ENCODE measurements at regions not wholly inside any gene's neighbourhood (a gene's known extent, or its start where the extent isn't known, plus 50 kb on each side); places are given as distances from the start of the nearest gene placed in this dataset.

GRCh38 chr6:168374051-168374502 is 54.5 kb upstream of the DACT2 start:
- no peak overlapping the region for H3K4me3 Mint-ChIP-seq
- H3K27me3 Mint-ChIP-seq (ENCODE audit: low read depth): peaks cover 4% of the 10 kb centered on the region
- ATAC-seq: no peak
- ChIA-PET POLR2A (no interaction called here), CTCF (no interaction called here)
- TF ChIP-seq TEAD1 (CRISPR knock-in tag; IDR thresholded peaks at IDR 0.05): no peak
- TF ChIP-seq USF1 (CRISPR knock-in tag; IDR thresholded peaks at IDR 0.05): no peak
- no peak for TF ChIP-seq GABPB1 (CRISPR knock-in tag; IDR thresholded peaks at IDR 0.05)
- no peak for TF ChIP-seq ZNF263 (CRISPR knock-in tag; IDR thresholded peaks at IDR 0.05; ENCODE audit: low read depth)
- no peak for TF ChIP-seq FOXJ3 (CRISPR knock-in tag; IDR thresholded peaks at IDR 0.05; ENCODE audit: borderline replicate concordance)
- TF ChIP-seq, protein P1, sequence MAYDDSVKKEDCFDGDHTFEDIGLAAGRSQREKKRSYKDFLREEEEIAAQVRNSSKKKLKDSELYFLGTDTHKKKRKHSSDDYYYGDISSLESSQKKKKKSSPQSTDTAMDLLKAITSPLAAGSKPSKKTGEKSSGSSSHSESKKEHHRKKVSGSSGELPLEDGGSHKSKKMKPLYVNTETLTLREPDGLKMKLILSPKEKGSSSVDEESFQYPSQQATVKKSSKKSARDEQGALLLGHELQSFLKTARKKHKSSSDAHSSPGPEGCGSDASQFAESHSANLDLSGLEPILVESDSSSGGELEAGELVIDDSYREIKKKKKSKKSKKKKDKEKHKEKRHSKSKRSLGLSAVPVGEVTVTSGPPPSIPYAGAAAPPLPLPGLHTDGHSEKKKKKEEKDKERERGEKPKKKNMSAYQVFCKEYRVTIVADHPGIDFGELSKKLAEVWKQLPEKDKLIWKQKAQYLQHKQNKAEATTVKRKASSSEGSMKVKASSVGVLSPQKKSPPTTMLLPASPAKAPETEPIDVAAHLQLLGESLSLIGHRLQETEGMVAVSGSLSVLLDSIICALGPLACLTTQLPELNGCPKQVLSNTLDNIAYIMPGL (CRISPR knock-in tag; IDR thresholded peaks at IDR 0.05): no peak
- no peak for TF ChIP-seq NFYB (CRISPR knock-in tag; conservative IDR thresholded peaks at IDR 0.05; ENCODE audit: low read depth)
- no peak for TF ChIP-seq NFE2L1 (CRISPR knock-in tag; IDR thresholded peaks at IDR 0.05)
- no peak for TF ChIP-seq PRRX2 (CRISPR knock-in tag; IDR thresholded peaks at IDR 0.05)
- TF ChIP-seq, protein P2, sequence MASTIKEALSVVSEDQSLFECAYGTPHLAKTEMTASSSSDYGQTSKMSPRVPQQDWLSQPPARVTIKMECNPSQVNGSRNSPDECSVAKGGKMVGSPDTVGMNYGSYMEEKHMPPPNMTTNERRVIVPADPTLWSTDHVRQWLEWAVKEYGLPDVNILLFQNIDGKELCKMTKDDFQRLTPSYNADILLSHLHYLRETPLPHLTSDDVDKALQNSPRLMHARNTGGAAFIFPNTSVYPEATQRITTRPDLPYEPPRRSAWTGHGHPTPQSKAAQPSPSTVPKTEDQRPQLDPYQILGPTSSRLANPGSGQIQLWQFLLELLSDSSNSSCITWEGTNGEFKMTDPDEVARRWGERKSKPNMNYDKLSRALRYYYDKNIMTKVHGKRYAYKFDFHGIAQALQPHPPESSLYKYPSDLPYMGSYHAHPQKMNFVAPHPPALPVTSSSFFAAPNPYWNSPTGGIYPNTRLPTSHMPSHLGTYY (CRISPR knock-in tag; IDR thresholded peaks at IDR 0.05): no peak
- TF ChIP-seq SP1 (CRISPR knock-in tag; conservative IDR thresholded peaks at IDR 0.05): no peak
- TF ChIP-seq, protein P3, sequence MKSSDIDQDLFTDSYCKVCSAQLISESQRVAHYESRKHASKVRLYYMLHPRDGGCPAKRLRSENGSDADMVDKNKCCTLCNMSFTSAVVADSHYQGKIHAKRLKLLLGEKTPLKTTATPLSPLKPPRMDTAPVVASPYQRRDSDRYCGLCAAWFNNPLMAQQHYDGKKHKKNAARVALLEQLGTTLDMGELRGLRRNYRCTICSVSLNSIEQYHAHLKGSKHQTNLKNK (CRISPR knock-in tag; IDR thresholded peaks at IDR 0.05): no peak
- TF ChIP-seq NR2C2 (CRISPR knock-in tag; IDR thresholded peaks at IDR 0.05): no peak
- TF ChIP-seq JUN (CRISPR knock-in tag; IDR thresholded peaks at IDR 0.05): no peak
- TF ChIP-seq ZNF121 (CRISPR knock-in tag; IDR thresholded peaks at IDR 0.05): no peak
- TF ChIP-seq FOXK1 (CRISPR knock-in tag; IDR thresholded peaks at IDR 0.05): no peak
- no peak for TF ChIP-seq TP53 (CRISPR knock-in tag; IDR thresholded peaks at IDR 0.05)
- TF ChIP-seq SMAD4 (CRISPR knock-in tag; IDR thresholded peaks at IDR 0.05): no peak
- TF ChIP-seq, protein P4, sequence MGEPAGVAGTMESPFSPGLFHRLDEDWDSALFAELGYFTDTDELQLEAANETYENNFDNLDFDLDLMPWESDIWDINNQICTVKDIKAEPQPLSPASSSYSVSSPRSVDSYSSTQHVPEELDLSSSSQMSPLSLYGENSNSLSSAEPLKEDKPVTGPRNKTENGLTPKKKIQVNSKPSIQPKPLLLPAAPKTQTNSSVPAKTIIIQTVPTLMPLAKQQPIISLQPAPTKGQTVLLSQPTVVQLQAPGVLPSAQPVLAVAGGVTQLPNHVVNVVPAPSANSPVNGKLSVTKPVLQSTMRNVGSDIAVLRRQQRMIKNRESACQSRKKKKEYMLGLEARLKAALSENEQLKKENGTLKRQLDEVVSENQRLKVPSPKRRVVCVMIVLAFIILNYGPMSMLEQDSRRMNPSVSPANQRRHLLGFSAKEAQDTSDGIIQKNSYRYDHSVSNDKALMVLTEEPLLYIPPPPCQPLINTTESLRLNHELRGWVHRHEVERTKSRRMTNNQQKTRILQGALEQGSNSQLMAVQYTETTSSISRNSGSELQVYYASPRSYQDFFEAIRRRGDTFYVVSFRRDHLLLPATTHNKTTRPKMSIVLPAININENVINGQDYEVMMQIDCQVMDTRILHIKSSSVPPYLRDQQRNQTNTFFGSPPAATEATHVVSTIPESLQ (CRISPR knock-in tag; IDR thresholded peaks at IDR 0.05): no peak
- peaks cover 11% of the 10 kb centered on the region for H3K4me1 Mint-ChIP-seq
- H3K27ac Mint-ChIP-seq: no peak overlapping the region
- H3K9me3 Mint-ChIP-seq: peaks cover 5% of the 10 kb centered on the region
- DNase-seq (ENCODE audit: low spot score): no peak
- H3K36me3 Mint-ChIP-seq: peaks cover 6% of the 10 kb centered on the region; the same call in 1 of the 2 replicates

DNA sequence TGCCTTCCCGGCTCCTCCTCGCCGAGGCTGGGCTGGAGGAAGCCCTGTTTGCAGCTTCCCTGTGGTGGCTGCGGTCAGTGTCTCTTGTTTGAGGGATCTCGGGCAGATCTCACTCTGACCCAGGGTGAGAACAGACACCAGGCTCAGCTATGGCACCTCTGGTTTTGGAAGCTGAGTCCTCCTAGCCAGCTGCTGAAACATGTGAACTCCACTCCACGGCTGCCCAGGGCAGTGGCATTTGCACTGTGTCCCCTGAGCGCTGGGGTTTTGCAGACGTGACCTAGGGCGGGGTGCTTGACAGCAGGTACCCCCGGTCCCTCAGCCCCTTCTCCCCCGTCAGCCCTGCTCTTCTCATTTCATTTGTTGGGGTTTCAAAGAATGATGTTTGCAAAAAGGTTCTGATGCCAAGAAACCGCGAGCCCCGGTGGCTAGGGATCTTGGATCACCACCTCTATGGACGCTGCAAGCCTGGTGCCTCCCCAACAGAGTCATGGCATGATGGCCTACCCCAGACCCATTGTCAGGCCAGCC is 55.0 kb upstream of the DACT2 start:
- Mint-ChIP-seq H3K27ac (no peak overlapping the region), H3K36me3 (peaks cover 6% of the 10 kb centered on the region; the same call in 1 of the 2 replicates), H3K27me3 (ENCODE audit: low read depth) (peaks cover 4% of the 10 kb centered on the region), H3K4me3 (no peak overlapping the region), H3K4me1 (peaks cover 11% of the 10 kb centered on the region), H3K9me3 (peaks cover 5% of the 10 kb centered on the region)
- TF ChIP-seq ZNF532 (CRISPR knock-in tag; IDR thresholded peaks at IDR 0.05; ENCODE audit: borderline replicate concordance) (no peak), NR1H2 (CRISPR knock-in tag; IDR thresholded peaks at IDR 0.05) (no peak), GRHL2 (CRISPR knock-in tag; IDR thresholded peaks at IDR 0.05; ENCODE audit: insufficient replicate concordance, severe bottlenecking) (no peak), OVOL2 (CRISPR knock-in tag; IDR thresholded peaks at IDR 0.05; ENCODE audit: borderline replicate concordance) (no peak), ZNF219 (CRISPR knock-in tag; IDR thresholded peaks at IDR 0.05; ENCODE audit: borderline replicate concordance) (no peak), MXD4 (CRISPR knock-in tag; IDR thresholded peaks at IDR 0.05; ENCODE audit: borderline replicate concordance) (no peak), IRF1 (CRISPR knock-in tag; IDR thresholded peaks at IDR 0.05) (no peak)
- TF ChIP-seq, protein P3 (CRISPR knock-in tag; IDR thresholded peaks at IDR 0.05): no peak
- ATAC-seq (no peak), DNase-seq (ENCODE audit: low spot score) (no peak)
- POLR2A ChIA-PET: no interaction called here
- CTCF ChIA-PET: no interaction called here
